ENCODE measurements at regions not wholly inside any gene's neighbourhood (a gene's known extent, or its start where the extent isn't known, plus 50 kb on each side); places are given as distances from the start of the nearest gene placed in this dataset.

- TF ChIP-seq EP300 (IDR thresholded peaks at IDR 0.05) (no peak), POLR2A (IDR thresholded peaks at IDR 0.05) (no peak)
- TF ChIP-seq, protein P1, sequence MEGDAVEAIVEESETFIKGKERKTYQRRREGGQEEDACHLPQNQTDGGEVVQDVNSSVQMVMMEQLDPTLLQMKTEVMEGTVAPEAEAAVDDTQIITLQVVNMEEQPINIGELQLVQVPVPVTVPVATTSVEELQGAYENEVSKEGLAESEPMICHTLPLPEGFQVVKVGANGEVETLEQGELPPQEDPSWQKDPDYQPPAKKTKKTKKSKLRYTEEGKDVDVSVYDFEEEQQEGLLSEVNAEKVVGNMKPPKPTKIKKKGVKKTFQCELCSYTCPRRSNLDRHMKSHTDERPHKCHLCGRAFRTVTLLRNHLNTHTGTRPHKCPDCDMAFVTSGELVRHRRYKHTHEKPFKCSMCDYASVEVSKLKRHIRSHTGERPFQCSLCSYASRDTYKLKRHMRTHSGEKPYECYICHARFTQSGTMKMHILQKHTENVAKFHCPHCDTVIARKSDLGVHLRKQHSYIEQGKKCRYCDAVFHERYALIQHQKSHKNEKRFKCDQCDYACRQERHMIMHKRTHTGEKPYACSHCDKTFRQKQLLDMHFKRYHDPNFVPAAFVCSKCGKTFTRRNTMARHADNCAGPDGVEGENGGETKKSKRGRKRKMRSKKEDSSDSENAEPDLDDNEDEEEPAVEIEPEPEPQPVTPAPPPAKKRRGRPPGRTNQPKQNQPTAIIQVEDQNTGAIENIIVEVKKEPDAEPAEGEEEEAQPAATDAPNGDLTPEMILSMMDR (IDR thresholded peaks at IDR 0.05) = no peak
Observed at GRCh38 chr20:53874706-53875105, 195.7 kb downstream of the BCAS1 start.
